ENCODE measurements at regions not wholly inside any gene's neighbourhood (a gene's known extent, or its start where the extent isn't known, plus 50 kb on each side); places are given as distances from the start of the nearest gene placed in this dataset.

- no peak for DNase-seq (ENCODE audit: low spot score)
- Histone ChIP-seq H3K4me3 (no peak overlapping the region), H3K27ac (no peak overlapping the region), H3K27me3 (replicated peaks; ENCODE audit: insufficient read depth) (no peaks in the 10 kb centered on the region), H3K9me3 (no peaks in the 10 kb centered on the region), H3K36me3 (no peaks in the 10 kb centered on the region), H3K4me1 (ENCODE audit: control insufficient read depth in 1 of 2, low read depth in 2 of 2) (no peaks in the 10 kb centered on the region)
- TF ChIP-seq, protein P1, sequence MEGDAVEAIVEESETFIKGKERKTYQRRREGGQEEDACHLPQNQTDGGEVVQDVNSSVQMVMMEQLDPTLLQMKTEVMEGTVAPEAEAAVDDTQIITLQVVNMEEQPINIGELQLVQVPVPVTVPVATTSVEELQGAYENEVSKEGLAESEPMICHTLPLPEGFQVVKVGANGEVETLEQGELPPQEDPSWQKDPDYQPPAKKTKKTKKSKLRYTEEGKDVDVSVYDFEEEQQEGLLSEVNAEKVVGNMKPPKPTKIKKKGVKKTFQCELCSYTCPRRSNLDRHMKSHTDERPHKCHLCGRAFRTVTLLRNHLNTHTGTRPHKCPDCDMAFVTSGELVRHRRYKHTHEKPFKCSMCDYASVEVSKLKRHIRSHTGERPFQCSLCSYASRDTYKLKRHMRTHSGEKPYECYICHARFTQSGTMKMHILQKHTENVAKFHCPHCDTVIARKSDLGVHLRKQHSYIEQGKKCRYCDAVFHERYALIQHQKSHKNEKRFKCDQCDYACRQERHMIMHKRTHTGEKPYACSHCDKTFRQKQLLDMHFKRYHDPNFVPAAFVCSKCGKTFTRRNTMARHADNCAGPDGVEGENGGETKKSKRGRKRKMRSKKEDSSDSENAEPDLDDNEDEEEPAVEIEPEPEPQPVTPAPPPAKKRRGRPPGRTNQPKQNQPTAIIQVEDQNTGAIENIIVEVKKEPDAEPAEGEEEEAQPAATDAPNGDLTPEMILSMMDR (IDR thresholded peaks at IDR 0.05): no peak
- ATAC-seq (ENCODE audit: insufficient number of reproducible peaks, low FRiP score, low read depth): no peak
Measured at GRCh38 chr12:90569685-90570084, 385.3 kb downstream of the CCER1 start.

- ATAC-seq (ENCODE audit: insufficient number of reproducible peaks, low FRiP score, low read depth) (no peak), DNase-seq (ENCODE audit: low spot score) (no peak)
- no peaks in the 10 kb centered on the region for H3K9me3 ChIP-seq
- H3K4me3 ChIP-seq: no peak overlapping the region
- no peak overlapping the region for H3K27ac ChIP-seq
- no peaks in the 10 kb centered on the region for H3K36me3 ChIP-seq
- H3K4me1 ChIP-seq (ENCODE audit: control insufficient read depth in 1 of 2, low read depth in 2 of 2): no peaks in the 10 kb centered on the region
- H3K27me3 ChIP-seq (replicated peaks; ENCODE audit: insufficient read depth): no peaks in the 10 kb centered on the region
- TF ChIP-seq, protein P1 (IDR thresholded peaks at IDR 0.05): no peak
Measured at GRCh38 chr12:90562671-90563070, 392.3 kb downstream of the CCER1 start.

DNA sequence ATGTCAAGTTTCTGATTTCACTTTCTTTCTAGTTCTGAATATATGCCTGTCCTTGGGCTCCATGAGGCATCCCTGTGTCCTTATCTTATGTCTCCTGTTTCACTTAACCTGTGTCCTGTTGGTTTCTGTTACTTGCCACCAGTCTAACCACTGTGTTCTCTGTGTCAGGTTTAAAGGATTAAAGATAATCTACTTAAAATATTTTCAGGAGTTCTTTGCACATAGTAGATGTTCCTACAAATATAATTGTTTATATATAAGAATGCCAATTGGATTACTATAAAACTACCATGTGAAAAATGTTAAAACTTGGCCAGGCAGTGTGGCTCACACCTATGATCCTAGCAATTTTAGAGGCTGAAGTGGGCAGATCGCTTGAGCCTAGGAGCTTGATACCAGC is 406.4 kb downstream of the CCER1 start:
- Histone ChIP-seq H3K36me3 (no peaks in the 10 kb centered on the region), H3K27me3 (replicated peaks; ENCODE audit: insufficient read depth) (no peaks in the 10 kb centered on the region), H3K4me3 (no peak overlapping the region), H3K9me3 (no peaks in the 10 kb centered on the region), H3K27ac (no peak overlapping the region), H3K4me1 (ENCODE audit: control insufficient read depth in 1 of 2, low read depth in 2 of 2) (no peaks in the 10 kb centered on the region)
- TF ChIP-seq, protein P1 (IDR thresholded peaks at IDR 0.05): no peak
- ATAC-seq (ENCODE audit: insufficient number of reproducible peaks, low FRiP score, low read depth): no peak
- DNase-seq (ENCODE audit: low spot score): no peak

DNA sequence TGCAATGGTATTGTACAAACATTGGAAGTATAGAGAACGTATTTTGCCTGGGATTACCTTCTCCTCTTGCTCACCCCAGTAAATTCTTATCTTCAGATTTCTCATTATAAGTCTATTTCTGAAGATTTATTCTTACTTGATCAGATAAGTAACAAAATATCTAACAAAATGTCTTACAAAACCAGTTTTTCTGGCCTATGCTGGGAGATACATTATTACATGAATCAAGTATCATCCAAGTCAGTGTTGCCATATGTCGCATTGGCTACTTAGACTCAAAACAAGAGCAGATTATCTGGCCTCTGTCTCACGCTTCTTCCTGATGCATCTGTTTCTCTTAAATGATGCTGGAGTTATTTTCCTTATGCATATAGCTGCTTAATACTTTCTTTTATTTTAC is 408.5 kb downstream of the CCER1 start:
- H3K4me3 ChIP-seq: no peak overlapping the region
- ATAC-seq (ENCODE audit: insufficient number of reproducible peaks, low FRiP score, low read depth) (no peak), DNase-seq (ENCODE audit: low spot score) (no peak)
- no peak overlapping the region for H3K27ac ChIP-seq
- no peaks in the 10 kb centered on the region for H3K36me3 ChIP-seq
- no peaks in the 10 kb centered on the region for H3K9me3 ChIP-seq
- TF ChIP-seq, protein P1 (IDR thresholded peaks at IDR 0.05): no peak
- no peaks in the 10 kb centered on the region for H3K4me1 ChIP-seq (ENCODE audit: control insufficient read depth in 1 of 2, low read depth in 2 of 2)
- no peaks in the 10 kb centered on the region for H3K27me3 ChIP-seq (replicated peaks; ENCODE audit: insufficient read depth)

DNA sequence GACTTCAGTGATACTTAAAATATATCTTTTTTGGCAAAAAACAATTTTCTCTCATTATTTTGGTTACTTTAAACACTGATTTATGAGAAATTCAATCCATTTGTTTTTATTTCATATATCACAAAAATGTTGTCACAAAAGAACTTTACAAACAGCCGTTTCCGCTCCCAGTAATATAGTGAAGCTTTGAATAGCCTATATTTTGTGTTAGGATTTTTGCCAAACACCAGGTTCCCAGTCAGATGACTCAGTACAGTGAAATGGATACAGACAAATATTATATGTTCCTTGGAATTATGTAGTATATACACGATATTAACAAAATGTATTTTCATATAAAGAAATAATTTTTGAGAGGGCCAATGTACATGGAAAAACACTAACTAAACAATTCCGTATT is 411.1 kb downstream of the CCER1 start:
- no peak for ATAC-seq (ENCODE audit: insufficient number of reproducible peaks, low FRiP score, low read depth)

More for the DNA sequence above, 411.1 kb downstream of the CCER1 start:
- H3K36me3 ChIP-seq: no peaks in the 10 kb centered on the region
- no peak for DNase-seq (ENCODE audit: low spot score)
- no peak overlapping the region for H3K4me3 ChIP-seq
- TF ChIP-seq, protein P1 (IDR thresholded peaks at IDR 0.05): no peak
- no peaks in the 10 kb centered on the region for H3K4me1 ChIP-seq (ENCODE audit: control insufficient read depth in 1 of 2, low read depth in 2 of 2)
- no peak overlapping the region for H3K27ac ChIP-seq
- no peaks in the 10 kb centered on the region for H3K9me3 ChIP-seq
- no peaks in the 10 kb centered on the region for H3K27me3 ChIP-seq (replicated peaks; ENCODE audit: insufficient read depth)
